ENCODE measurements at regions not wholly inside any gene's neighbourhood (a gene's known extent, or its start where the extent isn't known, plus 50 kb on each side); places are given as distances from the start of the nearest gene placed in this dataset.

DNA sequence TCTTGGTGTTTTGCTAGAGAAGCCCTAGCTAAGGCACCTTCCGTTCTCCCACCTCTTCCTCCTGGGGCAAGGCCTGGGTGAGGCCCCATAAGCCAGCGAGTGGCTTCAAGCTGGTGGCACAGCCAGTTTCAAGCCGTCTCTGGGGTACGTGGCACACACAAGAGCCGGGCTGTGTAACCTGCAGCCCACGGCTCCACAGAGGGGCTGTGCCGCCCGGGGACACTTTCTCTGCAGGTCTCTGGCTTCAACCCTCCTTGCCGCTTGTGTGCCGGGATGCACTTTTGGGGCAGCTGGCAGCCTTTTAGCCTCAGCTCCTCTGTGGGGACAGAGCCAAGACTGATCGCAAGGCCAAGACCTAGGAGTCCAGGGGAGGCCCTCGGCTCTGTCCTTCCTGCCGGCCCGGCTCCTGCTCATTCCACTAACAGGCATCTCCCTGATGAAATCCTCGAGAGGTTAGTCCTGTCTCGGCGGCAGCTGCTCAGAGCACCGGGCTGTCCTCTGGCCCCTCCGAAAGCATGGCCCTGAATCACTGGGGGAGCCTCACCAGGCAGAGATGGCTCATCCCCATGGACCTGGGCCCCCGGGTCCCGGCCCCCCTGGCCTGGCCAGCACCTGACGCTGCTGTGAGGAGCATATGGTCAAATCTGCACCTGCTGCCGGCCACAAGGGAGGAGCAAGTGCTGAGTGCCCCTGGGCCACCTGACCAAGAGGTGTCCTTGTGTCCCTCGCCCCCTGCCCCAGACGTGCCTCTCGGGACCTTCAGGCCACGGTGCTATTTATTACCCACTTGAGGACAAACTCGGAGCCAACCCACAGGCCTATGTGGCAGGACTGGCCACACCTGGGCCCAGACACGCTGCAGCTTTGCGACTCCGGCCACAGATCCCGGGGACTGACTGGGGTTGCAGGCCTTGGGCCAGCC is 98.5 kb downstream of the METRNL start:
- no peaks in the 10 kb centered on the region for H3K9me3 ChIP-seq (ENCODE audit: insufficient read depth, low read depth)
- no peaks in the 10 kb centered on the region for H3K79me2 ChIP-seq (ENCODE audit: low read depth)
- no TSS peak for BruUV-seq (replicated peaks)
- H4K20me1 ChIP-seq (ENCODE audit: insufficient read depth): no peaks in the 10 kb centered on the region
- H3K9me2 ChIP-seq (ENCODE audit: insufficient read depth): no peaks in the 10 kb centered on the region
- no peaks in the 10 kb centered on the region for H3F3A ChIP-seq (ENCODE audit: insufficient read depth, low read depth)
- ChIA-PET POLR2A (ENCODE audit: unreplicated experiment) (no interaction called here), CTCF (no interaction called here)
- H3K27me3 ChIP-seq (ENCODE audit: insufficient read depth, low read depth): no peaks in the 10 kb centered on the region
- no peak overlapping the region for H3K4me2 ChIP-seq
- no peak overlapping the region for H3K27ac ChIP-seq
- no peaks in the 10 kb centered on the region for H3K36me3 ChIP-seq (ENCODE audit: low read depth)
- intact Hi-C loops (cut with micrococcal nuclease; ENCODE audit: unreplicated experiment): no loop called here
- H2AFZ ChIP-seq: no peak overlapping the region
- TF ChIP-seq, protein P1, sequence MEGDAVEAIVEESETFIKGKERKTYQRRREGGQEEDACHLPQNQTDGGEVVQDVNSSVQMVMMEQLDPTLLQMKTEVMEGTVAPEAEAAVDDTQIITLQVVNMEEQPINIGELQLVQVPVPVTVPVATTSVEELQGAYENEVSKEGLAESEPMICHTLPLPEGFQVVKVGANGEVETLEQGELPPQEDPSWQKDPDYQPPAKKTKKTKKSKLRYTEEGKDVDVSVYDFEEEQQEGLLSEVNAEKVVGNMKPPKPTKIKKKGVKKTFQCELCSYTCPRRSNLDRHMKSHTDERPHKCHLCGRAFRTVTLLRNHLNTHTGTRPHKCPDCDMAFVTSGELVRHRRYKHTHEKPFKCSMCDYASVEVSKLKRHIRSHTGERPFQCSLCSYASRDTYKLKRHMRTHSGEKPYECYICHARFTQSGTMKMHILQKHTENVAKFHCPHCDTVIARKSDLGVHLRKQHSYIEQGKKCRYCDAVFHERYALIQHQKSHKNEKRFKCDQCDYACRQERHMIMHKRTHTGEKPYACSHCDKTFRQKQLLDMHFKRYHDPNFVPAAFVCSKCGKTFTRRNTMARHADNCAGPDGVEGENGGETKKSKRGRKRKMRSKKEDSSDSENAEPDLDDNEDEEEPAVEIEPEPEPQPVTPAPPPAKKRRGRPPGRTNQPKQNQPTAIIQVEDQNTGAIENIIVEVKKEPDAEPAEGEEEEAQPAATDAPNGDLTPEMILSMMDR (conservative IDR thresholded peaks at IDR 0.05): no peak
- no peak for TF ChIP-seq EZH2 (IDR thresholded peaks at IDR 0.05; ENCODE audit: low read depth)
- no peak overlapping the region for H3K4me3 ChIP-seq
- no peaks in the 10 kb centered on the region for H3K4me1 ChIP-seq (replicated peaks; ENCODE audit: insufficient read depth)
- no peak for DNase-seq

DNA sequence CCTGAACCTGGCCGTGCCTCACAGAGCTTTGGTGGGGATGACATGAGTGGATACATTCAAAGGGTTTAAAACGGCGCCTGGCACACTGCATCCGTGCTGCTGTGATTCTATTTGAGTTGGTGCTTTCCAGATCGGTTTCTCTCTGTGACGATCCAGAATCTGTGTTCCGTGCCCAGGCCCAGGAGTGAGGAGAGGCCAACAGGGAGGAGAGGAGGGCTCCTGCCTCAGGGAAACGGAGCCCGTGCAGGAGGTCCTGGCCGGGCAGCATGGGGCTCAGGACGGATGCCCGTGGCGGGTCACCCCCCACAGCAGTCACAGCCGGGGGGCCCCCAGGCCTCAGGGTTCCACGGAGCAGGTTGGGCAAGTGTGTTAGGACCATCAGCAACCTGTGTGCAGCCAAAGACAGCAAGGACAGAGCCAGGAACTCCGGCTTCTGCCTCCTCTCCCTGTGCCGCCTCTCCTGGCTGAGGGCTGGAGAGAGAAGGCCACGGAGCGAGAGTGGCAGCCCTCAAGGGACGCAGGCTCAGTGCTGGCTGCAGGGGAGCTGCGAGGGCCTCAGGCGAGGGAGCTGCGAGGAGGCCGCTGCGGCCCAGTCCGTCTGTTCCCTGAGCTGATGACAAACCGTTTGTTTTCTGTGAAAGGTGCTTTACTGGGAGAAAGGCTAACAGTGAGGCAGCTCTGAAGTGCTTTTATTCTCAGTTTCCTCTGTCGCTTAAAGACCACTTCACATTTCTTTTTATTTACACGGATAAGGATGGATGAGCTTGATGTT is 99.3 kb downstream of the METRNL start:
- Histone ChIP-seq H3K4me3 (no peak overlapping the region), H3K9me3 (ENCODE audit: insufficient read depth, low read depth) (no peaks in the 10 kb centered on the region), H3K4me1 (replicated peaks; ENCODE audit: insufficient read depth) (no peaks in the 10 kb centered on the region), H3K27me3 (ENCODE audit: insufficient read depth, low read depth) (no peaks in the 10 kb centered on the region), H2AFZ (no peak overlapping the region), H3F3A (ENCODE audit: insufficient read depth, low read depth) (no peaks in the 10 kb centered on the region), H3K36me3 (ENCODE audit: low read depth) (no peaks in the 10 kb centered on the region), H3K27ac (no peak overlapping the region), H4K20me1 (ENCODE audit: insufficient read depth) (no peaks in the 10 kb centered on the region), H3K79me2 (ENCODE audit: low read depth) (no peaks in the 10 kb centered on the region), H3K4me2 (no peak overlapping the region), H3K9me2 (ENCODE audit: insufficient read depth) (no peaks in the 10 kb centered on the region)
- no TSS peak for BruUV-seq (replicated peaks)
- no peak for DNase-seq
- POLR2A ChIA-PET (ENCODE audit: unreplicated experiment): no interaction called here
- TF ChIP-seq, protein P1 (conservative IDR thresholded peaks at IDR 0.05): no peak
- TF ChIP-seq EZH2 (IDR thresholded peaks at IDR 0.05; ENCODE audit: low read depth): no peak
- CTCF ChIA-PET: no interaction called here
- intact Hi-C loops (cut with micrococcal nuclease; ENCODE audit: unreplicated experiment): no loop called here

DNA sequence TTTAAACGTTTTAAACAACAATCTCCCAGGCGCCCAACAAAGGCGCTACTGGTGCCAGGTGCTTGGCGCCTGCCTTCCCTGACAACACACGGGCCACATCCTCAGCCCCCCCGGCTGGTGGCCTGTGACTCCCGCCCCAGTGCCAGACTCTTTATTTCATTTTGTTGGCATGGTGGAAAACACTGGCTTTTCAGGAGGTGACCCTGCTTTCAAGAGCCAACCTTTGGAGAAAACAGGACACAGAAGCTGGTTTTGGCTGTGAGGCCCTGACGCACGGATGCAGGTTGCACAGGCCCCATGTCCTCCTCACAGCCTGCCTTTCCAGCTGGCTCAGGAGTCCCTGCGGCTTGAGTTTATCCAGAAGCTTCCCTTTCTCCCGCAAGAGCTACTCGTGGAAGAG is 100.0 kb downstream of the METRNL start:
- TF ChIP-seq, protein P1 (conservative IDR thresholded peaks at IDR 0.05): no peak
- no peak for TF ChIP-seq EZH2 (IDR thresholded peaks at IDR 0.05; ENCODE audit: low read depth)
- CTCF ChIA-PET: no interaction called here

More for the DNA sequence above, 100.0 kb downstream of the METRNL start:
- BruUV-seq (replicated peaks): no TSS peak
- Histone ChIP-seq H3K79me2 (ENCODE audit: low read depth) (no peaks in the 10 kb centered on the region), H3K4me1 (replicated peaks; ENCODE audit: insufficient read depth) (no peaks in the 10 kb centered on the region), H3K9me2 (ENCODE audit: insufficient read depth) (no peaks in the 10 kb centered on the region), H3K4me2 (no peak overlapping the region), H3K36me3 (ENCODE audit: low read depth) (no peaks in the 10 kb centered on the region), H4K20me1 (ENCODE audit: insufficient read depth) (no peaks in the 10 kb centered on the region), H3K4me3 (no peak overlapping the region), H3K27ac (no peak overlapping the region), H3K27me3 (ENCODE audit: insufficient read depth, low read depth) (no peaks in the 10 kb centered on the region), H2AFZ (no peak overlapping the region), H3F3A (ENCODE audit: insufficient read depth, low read depth) (no peaks in the 10 kb centered on the region), H3K9me3 (ENCODE audit: insufficient read depth, low read depth) (no peaks in the 10 kb centered on the region)
- POLR2A ChIA-PET (ENCODE audit: unreplicated experiment): no interaction called here
- intact Hi-C loops (cut with micrococcal nuclease; ENCODE audit: unreplicated experiment): no loop called here
- no peak for DNase-seq

Data from PC-9 (cell line).